ENCODE measurements at regions not wholly inside any gene's neighbourhood (a gene's known extent, or its start where the extent isn't known, plus 50 kb on each side); places are given as distances from the start of the nearest gene placed in this dataset.

DNA sequence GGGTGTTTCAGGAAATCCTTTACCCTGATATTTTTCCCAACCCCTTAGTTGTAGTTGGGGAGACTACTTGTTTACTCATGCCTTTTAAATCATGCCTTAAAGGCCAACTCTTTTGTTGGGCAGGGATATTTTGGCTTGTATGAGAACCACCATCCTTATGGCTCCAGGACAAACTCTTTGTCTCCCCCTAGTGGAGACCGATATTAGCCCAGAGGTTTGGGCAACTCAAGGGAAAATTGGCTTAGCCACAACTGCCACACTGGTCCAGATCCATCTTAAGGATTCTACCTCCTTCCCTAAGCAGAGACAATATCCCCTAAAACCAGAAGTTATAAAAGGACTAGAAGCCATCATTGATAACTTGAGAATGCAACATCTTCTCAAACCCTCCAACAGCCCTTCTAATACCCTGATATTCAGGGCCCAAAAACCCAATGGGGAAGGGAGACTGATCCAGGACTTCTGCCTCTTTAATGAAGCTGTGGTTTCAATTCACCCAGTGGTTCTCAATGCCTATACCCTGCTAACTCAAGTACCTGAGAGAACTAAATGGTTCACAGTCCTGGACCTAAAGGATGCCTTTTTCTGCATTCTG lies 100.9 kb upstream of the HCN1 start:
- peak; percentile 20 for TF ChIP-seq CTCF (IDR thresholded peaks at IDR 0.05; ENCODE audit: control insufficient read depth, insufficient read depth, low read depth, low read length, missing control alignments)
- no peak for DNase-seq (ENCODE audit: low read depth)
- H3K4me3 ChIP-seq (ENCODE audit: control insufficient read depth, low read depth, low read length) = no peak overlapping the region

DNA sequence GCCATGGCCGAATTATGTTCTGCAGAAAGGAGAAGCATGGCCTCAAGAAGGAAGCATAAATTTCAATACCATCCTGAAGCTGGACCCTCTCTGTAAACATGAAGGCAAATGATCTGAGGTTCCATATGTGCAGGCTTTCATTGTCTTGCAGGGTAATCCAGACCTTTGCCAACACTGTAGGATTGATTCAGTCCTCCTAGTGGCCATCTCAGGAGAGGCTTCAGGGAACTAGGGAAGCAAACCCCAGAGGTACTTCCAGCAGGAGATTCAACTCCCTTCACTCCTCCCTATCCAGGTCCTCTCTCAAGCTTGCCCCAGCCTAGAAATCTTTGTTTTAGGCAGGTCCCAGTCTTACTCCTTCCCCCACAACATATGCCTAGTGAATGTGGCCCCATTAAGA lies 99.3 kb upstream of the HCN1 start:
- no peak for DNase-seq (ENCODE audit: low read depth)
- H3K4me3 ChIP-seq (ENCODE audit: control insufficient read depth, low read depth, low read length) = no peak overlapping the region
- no peak for TF ChIP-seq CTCF (IDR thresholded peaks at IDR 0.05; ENCODE audit: control insufficient read depth, insufficient read depth, low read depth, low read length, missing control alignments)

DNA sequence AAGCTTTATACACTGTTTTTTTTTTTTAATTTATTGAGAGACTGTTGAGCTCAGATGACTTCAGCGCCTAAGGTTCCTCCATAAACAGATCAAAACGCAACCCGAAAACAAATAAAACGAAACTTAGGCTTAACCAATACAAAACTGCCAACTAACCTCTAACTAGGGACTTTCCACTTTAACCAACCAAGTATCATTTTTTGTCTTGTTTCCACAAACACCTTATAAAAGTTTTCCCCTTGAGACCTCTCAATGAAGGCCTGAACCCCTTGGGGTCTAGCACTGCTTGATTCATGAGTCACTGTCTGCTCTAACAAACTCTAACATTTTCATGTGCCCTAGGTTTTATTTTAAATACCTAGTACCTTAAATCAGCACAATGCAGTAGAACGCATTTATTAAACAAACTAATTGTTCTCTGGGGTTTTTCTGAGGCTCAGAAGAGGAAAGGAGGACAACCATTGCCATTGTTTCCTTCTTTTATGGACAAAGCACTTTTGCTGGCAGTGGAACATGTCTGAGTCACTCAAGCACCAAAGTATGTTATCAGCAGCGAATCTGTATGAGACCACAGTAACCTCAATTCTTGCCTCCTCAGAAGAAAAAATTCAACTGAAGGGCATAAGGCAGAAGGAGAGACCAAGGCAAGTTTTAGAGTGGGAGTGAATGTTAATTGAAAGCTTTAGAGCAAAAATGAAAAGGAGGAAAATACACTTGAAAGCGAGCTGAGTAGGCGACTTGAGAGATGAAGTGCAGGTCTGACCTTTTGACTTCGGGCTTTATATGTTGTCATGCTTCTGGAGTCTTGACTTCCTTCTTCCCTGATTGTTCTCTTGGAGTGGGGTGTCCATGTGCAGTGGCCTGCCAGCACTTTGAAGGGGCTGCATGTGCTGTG lies 97.7 kb upstream of the HCN1 start:
- H3K4me3 ChIP-seq (ENCODE audit: control insufficient read depth, low read depth, low read length) = no peak overlapping the region
- DNase-seq (ENCODE audit: low read depth) = no peak
- no peak for TF ChIP-seq CTCF (IDR thresholded peaks at IDR 0.05; ENCODE audit: control insufficient read depth, insufficient read depth, low read depth, low read length, missing control alignments)

DNA sequence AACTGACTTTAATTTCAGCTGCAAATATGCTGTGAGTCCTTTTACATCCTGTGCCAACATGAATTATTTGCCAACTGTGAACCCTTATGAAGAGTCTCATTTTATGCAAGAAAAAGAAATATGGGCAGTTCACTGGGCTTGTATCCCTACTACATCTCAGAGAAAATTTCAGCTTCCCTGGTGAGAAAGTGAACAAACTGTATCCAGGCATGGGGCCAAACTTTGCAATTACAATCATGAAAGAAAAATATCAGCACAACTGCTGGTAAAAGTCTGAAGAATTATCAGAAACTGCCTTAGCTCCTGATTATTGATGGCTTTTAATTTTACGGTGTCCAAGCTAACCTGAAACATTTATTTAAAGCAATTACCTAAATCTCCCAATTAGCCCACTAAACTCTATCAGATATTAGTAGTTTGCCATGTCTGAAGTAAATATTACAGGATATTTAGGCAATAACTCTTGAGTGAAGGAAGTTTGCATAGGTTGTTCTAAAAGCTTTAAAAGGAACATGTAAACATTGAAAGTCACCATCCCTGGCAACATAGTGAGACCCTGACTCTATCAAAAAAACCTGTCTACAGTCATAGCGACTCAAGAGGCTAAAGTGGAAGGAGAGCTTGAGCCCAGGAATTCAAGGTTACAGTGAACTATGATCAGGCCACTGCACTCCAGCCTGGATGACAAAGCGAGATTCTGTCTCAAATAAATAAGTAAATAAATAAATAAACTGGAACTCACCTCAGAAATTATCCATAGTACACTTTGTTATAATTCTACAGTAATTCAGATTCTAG lies 83.9 kb upstream of the HCN1 start:
- no peak overlapping the region for H3K4me3 ChIP-seq (ENCODE audit: control insufficient read depth, low read depth, low read length)
- TF ChIP-seq CTCF (IDR thresholded peaks at IDR 0.05; ENCODE audit: control insufficient read depth, insufficient read depth, low read depth, low read length, missing control alignments) = no peak
- no peak for DNase-seq (ENCODE audit: low read depth)

DNA sequence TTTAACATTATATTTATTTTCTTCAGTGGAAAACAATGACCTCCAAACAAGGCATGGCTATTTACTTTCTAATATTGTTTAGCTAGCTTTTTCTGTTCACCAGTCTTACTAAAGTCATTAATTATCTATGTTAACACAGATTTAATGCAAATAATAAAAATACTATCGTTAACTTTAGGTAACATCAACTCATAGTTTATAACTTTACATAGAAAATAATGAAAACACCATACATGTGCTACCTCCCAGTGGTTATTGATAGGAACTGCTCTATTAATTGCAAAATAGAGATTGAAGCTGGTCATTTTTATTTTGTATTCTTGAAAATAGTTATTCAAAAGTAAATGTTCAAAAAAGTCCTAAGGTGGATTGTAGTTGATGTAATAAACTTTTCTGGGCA lies 78.3 kb upstream of the HCN1 start:
- no peak for DNase-seq (ENCODE audit: low read depth)
- H3K4me3 ChIP-seq (ENCODE audit: control insufficient read depth, low read depth, low read length) = no peak overlapping the region
- no peak for TF ChIP-seq CTCF (IDR thresholded peaks at IDR 0.05; ENCODE audit: control insufficient read depth, insufficient read depth, low read depth, low read length, missing control alignments)

GRCh38 chr5:45772402-45772801 lies 76.2 kb upstream of the HCN1 start:
- DNase-seq (ENCODE audit: low read depth) = no peak
- H3K4me3 ChIP-seq (ENCODE audit: control insufficient read depth, low read depth, low read length) = no peak overlapping the region
- TF ChIP-seq CTCF (IDR thresholded peaks at IDR 0.05; ENCODE audit: control insufficient read depth, insufficient read depth, low read depth, low read length, missing control alignments) = no peak

All from AG09309 (cell line).